HG03558 (cell line): ENCODE measurements at regions not wholly inside any gene's neighbourhood (a gene's known extent, or its start where the extent isn't known, plus 50 kb on each side); places are given as distances from the start of the nearest gene placed in this dataset.

Experiments used
- ATAC-seq: cut with Tn5 transposase; IDR thresholded peaks from one replicate; pipeline ENCODE4 v1.9.1; 2021; ENCODE audit warnings: moderate number of reproducible peaks; ENCODE audit not compliant: unreplicated experiment; ENCODE audit errors: extremely low read depth

DNA sequence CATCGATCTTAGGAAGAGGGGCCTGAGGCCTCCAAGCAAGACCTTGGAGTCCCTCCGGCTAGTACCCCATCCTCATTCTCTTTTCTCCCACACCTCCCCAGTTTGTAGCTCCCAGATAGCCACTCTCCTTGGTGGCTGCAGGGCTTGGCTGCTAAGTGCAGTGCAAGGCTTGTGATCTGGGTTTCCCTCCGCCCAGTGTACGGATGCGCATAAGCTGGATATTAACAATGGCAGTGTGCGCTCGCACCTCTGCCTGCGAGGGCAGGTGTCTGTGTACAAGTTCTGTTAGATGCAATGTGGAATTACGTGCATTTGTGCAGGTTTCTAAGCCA, 71.0 kb upstream of the TBCA start:
- ATAC-seq: no peak

DNA sequence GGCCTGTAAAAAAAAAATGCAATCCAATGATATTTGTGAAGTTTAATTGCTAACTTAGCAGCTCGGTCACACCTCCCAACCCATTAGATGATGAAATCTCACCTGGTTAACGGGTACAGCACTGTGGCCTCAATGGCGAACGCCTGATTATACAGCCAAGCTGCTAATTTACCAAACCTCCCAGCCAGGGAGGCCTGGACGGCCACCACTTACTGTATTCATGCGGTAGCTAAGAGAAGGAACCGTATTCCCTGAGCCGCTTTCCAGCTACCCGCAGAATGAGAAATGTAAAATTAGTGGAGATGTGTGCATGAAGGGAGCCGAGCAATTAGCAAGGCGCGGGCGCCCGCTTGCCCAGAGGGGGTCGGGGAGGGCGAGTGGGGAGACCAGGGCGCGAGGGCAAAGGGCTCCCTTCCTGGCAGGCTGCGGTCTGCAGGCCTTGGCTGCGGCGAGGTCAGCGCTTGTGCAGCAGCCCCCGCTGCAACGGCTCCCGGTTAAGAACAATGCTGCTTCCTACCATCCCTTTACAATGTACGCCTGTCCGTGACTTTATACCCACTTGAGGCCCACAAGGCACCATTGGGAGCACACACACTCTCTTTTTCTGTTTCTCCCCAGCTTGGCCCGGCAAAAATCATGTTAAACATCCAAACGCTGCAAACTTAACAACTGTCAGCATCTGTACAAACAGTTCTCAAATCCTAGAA, 70.4 kb upstream of the TBCA start:
- no peak for ATAC-seq

DNA sequence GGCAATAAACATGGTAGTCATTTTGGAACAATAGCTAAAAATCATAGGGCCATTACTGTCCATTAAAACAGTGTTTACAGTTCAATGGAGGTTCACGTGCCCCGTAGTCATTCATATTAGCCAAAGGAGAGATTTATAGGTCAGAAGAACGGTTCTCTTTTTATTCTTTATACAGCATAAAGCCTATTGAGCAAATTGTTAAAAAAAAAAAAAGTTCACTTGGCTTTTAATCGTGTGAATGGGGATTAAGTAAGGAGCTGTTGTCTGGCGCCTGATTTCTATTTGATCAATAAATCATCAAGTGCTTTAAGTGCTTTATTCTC, 69.1 kb upstream of the TBCA start:
- no peak for ATAC-seq

DNA sequence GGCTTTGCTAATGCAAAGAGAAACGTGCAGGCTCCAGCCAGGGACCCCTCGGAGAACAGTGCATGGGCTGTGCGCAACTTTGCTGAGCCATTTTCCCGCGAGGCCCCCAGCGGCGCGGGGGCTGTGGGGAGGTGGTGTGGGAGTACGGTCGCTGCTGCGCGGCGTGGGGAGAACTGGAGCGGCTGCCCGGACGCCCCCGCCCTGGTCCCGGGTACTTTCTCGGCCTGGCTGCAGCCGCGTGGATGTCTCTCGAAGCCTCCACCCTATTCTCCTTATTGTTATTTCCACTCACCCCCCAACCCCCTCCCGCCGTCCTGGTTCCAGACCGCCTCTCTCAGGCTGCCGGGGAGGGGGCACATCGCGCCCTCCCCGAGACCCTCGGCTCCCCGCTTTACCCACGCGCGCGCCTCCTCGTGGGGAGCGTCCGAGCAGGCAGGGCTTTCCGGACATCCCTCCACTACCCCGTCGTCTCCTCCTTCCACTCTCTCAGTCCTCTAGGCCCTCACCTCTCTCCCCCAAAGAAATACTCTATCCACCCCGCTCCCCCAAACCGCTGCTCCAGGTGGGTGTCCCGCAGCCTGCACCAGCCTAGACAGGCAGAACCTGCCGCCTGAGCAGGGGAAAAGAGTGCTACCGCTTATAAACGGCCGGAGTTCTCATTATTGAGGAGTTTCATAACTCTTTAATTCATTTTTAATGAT, 68.6 kb upstream of the TBCA start:
- no peak for ATAC-seq

DNA sequence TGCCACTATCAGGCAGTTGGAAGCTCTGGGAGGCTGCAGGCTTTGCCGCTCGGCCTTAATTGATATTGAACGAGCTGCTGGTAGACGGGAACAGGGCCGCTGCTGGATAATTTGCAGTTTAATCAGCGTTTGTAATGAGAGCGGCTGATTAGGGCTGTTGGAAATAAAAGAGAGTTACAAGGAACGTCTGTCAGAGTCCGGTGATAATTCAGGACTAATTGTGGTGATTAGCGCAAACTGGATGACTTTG, 68.2 kb upstream of the TBCA start:
- ATAC-seq: no peak

DNA sequence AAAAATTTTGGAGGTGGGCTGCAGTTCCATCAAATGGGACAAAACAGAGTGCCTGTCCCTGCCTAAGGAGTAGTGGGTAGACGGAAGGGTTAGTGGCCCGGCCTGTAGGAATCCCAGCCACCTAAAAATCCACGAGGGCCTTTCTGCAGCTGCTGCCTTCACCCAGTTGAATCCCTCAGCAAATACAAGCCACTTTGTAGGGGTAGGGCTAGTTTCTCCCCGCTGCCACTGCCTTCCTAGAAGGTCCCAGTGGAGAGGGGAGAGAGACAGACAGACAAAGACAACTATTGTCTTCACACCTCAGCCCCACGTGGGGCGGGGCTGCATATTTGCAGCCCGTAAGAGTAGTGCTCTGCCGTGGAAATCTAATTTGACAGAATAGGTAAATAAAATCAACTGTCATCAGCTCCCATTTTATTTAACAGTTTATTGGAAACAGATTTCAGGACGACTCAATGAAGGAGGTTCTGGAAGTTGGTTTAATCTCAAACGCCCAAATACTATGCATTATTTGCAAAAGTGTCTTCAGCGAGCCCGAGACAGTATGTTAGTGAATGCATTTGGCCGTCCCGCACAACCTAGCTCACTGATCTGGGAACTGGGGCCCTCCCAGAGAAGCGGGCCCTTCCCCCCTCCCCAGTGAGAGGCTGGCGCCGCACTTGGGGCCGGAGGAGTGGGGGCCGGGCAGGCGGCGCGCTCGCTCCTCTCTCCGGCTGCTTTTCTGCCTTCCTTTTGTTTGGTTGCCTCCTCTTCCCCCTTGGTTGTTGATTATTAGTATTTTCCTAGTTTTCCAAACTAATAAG, 67.6 kb upstream of the TBCA start:
- ATAC-seq: no peak

DNA sequence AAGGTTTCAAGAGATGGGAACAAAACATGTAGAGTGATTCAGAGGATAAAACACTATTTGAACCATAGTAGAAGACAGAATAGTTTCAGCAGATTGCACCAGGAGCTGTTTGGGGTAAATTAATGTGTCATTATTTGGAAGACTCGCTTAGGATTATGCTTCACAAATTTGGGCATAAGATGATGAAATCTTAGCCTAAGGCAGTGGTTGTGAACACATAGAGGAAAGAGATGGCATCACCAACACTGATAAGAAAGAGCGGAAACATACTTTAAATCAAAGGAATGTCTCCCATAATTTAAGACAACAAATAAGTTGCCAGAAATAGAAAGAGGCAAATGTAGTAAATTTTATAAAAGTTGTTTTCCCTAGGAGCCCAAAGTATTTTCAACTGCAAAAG, 66.1 kb upstream of the TBCA start:
- no peak for ATAC-seq

DNA sequence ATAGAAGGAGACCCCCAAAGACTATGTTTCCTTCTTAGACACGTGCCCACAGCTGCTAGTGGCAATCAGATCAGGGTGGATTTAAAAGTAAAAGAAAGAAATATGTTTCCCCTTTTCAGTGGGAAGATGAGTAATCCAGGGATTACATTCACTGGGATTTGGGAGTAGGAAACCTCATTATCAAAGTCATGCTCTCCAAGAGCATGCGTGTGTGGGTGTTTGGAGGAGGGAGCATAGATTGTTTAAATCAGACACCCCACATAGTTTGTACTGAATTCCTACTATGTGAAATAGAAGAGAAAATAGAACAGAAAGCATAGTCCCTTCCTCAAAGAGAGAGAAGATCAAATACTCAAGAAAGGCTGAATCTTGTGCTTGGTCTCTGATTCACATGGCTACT, 65.5 kb upstream of the TBCA start:
- no peak for ATAC-seq

DNA sequence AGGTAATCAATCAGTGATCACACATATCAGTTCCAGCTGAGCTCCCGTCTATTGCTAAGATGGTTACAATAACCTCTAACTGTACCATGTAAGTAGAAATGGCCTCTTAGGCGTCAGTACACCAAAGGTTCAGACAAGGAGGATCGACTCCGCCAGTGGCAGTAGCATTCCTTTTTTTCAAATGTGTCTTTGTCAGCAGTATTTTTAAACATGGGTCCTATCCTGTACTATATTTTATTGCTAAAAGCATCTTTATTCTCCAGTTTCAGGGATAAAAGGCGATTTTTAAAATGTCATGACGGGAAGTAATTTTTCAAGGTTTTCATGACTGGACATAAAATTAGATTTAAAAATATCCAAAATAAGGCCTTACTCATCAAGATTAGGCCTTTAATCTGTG, 64.8 kb upstream of the TBCA start:
- no peak for ATAC-seq

DNA sequence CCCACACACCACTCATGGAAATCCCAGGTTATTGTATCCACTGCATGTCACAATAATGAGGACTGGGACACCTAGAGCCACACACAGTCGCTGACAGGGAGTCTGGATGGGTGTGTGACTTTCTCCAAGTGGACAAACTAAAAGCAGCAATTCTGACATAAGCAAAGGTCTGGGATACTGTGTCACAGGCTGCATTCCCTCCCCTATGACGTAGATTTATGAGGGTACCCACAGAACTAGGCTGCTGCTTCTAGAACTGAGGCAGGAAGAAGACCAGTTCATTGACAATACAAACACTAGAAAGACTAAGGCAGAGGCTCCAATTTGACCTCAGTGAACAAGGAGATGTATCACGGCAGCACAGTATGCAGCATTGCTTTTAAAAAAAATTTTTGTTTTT, 63.6 kb upstream of the TBCA start:
- ATAC-seq: no peak

DNA sequence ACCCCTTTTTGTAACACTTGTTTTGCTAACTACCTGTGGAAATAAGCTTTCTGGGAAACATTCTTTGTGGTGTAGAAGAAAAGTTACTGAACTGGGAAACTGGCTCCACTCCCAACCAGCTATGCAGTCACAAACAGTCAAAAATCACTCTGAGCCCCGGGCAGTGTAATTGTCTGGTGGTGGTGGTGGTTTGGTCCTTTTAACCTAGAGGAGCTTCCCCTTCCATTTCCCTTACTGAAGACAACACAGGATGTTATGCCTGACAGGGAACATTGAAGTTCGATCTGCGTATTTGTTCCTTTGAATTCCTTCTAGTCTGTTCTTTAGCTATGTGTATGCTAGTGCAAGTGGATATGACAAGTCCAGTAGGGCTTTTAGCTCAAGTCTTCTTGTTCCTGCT, 56.8 kb upstream of the TBCA start:
- no peak for ATAC-seq

DNA sequence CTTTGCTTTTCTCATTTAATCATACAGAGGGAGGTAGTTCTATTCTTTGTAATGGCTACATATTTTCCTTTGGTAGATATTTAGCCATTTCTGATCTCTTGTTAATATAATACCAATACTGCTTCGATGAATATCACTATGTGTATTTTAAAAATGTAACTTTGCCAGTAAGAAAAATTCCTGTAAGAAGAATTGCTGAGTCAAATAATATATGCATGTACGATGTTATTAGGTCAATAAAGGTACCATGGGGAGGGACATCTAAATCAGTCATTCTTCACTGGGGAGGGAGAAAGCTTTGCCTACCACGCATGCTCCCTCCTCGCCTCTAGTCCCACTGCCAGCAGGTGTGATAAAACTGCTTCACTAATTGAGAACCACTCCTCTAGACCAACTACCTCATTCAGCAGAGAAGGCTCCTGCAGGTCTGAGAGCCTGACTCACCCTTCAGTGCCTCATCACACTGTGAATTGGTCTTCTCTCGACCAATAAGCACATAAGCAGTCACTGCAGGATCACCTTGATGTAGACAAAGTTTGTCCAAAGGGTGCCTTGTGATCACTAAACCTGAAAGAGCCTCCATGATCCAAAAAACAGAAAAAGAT, 56.1 kb upstream of the TBCA start:
- no peak for ATAC-seq

DNA sequence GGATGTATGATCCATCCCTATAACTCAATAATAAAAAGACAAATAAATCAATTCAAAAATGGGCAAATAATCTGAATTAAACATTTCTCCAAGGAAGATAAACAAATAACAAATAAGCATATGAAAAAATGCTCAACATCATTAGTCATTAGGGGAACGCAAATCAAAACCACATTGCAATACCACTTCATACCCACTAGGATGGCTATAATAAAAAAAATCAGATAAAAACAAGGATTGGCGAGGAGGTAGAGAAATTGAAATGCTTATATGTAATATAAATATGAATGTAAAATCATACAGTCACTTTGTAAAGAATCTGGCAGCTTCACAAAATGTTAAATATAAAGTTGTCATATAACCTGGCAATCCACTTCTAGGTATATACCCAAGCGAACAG, 52.3 kb upstream of the TBCA start:
- no peak for ATAC-seq
